A673 (cell line): ENCODE measurements at regions not wholly inside any gene's neighbourhood (a gene's known extent, or its start where the extent isn't known, plus 50 kb on each side); places are given as distances from the start of the nearest gene placed in this dataset.

Source experiments
- EZH2 ChIP-seq: fragments of 200-600 bp; sonication (generic); IDR thresholded peaks from 2 replicates; pipeline ENCODE4 v1.6.1; 2017; ENCODE audit warnings: borderline replicate concordance, low read depth, mild to moderate bottlenecking, mixed read lengths, antibody characterized with exemption, low read length; ENCODE audit not compliant: poor library complexity, severe bottlenecking
- TF ChIP-seq, protein P1 (sequence below): fragments of 300-800, 200-600 bp; sonication (generic); conservative IDR thresholded peaks from 2 replicates; pipeline ENCODE4 v1.5.1; 2017; ENCODE audit warnings: low read depth, mild to moderate bottlenecking, antibody characterized with exemption, low read length, moderate library complexity, mixed read lengths

DNA sequence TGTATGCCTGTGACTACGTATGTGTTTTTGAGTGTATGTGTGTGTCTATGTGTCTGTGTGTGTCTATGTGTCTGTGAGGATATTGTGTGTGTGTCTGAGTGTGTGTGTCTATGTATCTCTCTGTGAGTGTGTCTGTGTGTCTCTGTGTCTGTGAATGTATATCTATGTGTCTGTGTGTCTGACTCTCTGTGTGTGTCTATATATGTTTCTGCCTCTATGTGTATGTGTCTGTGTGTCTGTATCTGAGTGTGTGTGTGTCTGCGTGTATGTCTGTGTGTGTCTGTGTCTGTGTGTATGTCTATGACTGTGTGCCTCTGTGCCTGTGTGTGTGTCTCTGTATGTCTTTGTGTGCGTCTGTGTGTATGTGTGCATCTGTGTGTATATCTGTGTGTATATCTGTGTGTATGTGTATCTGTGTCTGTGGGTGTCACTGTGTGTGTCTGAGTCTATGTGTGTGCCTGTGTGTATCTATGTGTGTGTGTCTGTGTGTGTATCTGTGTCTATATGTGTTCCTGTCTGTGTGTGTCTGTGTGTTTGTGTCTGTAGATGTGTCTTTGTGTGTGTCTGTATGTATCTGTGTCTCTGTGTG lies 172.7 kb downstream of the MYCN start:
- TF ChIP-seq, protein P1, sequence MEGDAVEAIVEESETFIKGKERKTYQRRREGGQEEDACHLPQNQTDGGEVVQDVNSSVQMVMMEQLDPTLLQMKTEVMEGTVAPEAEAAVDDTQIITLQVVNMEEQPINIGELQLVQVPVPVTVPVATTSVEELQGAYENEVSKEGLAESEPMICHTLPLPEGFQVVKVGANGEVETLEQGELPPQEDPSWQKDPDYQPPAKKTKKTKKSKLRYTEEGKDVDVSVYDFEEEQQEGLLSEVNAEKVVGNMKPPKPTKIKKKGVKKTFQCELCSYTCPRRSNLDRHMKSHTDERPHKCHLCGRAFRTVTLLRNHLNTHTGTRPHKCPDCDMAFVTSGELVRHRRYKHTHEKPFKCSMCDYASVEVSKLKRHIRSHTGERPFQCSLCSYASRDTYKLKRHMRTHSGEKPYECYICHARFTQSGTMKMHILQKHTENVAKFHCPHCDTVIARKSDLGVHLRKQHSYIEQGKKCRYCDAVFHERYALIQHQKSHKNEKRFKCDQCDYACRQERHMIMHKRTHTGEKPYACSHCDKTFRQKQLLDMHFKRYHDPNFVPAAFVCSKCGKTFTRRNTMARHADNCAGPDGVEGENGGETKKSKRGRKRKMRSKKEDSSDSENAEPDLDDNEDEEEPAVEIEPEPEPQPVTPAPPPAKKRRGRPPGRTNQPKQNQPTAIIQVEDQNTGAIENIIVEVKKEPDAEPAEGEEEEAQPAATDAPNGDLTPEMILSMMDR = no peak
- TF ChIP-seq EZH2 = no peak
